Ovary (tissue), 7 donors: ENCODE measurements at regions not wholly inside any gene's neighbourhood (a gene's known extent, or its start where the extent isn't known, plus 50 kb on each side); places are given as distances from the start of the nearest gene placed in this dataset.

Source experiments
- DNase-seq, 5 donors: peaks; one replicate each; pipeline ENCODE4 v3.0.0-alpha.2; 2019 to 2020
- H3K27ac ChIP-seq, 2 donors: fragments of 200-600 bp; one replicate each; pipeline versions ENCODE4 v1.5.1 to v1.8.0; 2019 to 2022
- H3K27me3 ChIP-seq: fragments of 200-600 bp; one replicate; pipeline ENCODE4 v1.8.0; 2022
- H3K36me3 ChIP-seq: fragments of 200-600 bp; sonication (generic); one replicate; pipeline ENCODE4 v1.5.1; 2019
- H3K4me1 ChIP-seq: one replicate; pipeline ENCODE4 v1.8.1; 2013; ENCODE audit warnings: mild to moderate bottlenecking, moderate library complexity; ENCODE audit not compliant: insufficient read depth
- H3K4me3 ChIP-seq: fragments of 200-600 bp; sonication (generic); one replicate; pipeline ENCODE4 v1.5.1; 2017
- H3K9me3 ChIP-seq, 2 donors: fragments of 200-600 bp in 1 of 2; sonication (generic) in 1 of 2; one replicate each; pipeline versions ENCODE4 v1.5.1 to v1.8.1; 2013 to 2019; ENCODE audit warnings: mild to moderate bottlenecking in 1 of 2, moderate library complexity in 1 of 2
- EP300 ChIP-seq: sonication (generic); formaldehyde crosslinking; IDR thresholded peaks from one replicate; pipeline ENCODE4 v1.6.1; 2017; ENCODE audit warnings: antibody characterized with exemption
- POLR2A ChIP-seq: fragments of 450-650 bp; IDR thresholded peaks from one replicate; pipeline ENCODE4 v1.6.1; 2017; ENCODE audit warnings: antibody characterized with exemption, mild to moderate bottlenecking, moderate library complexity
- WGBS, 3 donors: extraction: QIAGEN DNeasy Blood & Tissue Kit in 1 of 3; methylation state at CpG; one replicate each; pipeline versions ENCODE4 v1.1.5 to v1.1.7; 2013 to 2017; 5-methylcytosine and 5-hydroxymethylcytosine counted together
- intact Hi-C, 4 donors: fragments of 100-400 bp; cut with DNase I; formaldehyde crosslinking; loops; one replicate each; pipeline versions ENCODE4 v1.11.0 to v1.15.1; 2022 to 2023
- TF ChIP-seq, protein P1 (sequence below), 3 donors: fragments of 450-650 bp in 2 of 3; fragments of 200-600 bp in 1 of 3; IDR thresholded peaks; one replicate each; pipeline versions ENCODE4 v1.5.1 to v1.8.0; 2016 to 2022; ENCODE audit warnings: antibody characterized with exemption in 3 of 3, mild to moderate bottlenecking in 1 of 3
- donor health status: DM: no; HTN: no; CAD: no; lungs with moderate emphysema.
- donor health status: DM: no; HTN: no; CAD: no.
- donor health status: Bipolar disorder and iron deficiency.
- donor health status: DM: no; HTN: no; CAD: no.
- donor health status: DM: yes; HTN: yes; CAD: no.

DNA sequence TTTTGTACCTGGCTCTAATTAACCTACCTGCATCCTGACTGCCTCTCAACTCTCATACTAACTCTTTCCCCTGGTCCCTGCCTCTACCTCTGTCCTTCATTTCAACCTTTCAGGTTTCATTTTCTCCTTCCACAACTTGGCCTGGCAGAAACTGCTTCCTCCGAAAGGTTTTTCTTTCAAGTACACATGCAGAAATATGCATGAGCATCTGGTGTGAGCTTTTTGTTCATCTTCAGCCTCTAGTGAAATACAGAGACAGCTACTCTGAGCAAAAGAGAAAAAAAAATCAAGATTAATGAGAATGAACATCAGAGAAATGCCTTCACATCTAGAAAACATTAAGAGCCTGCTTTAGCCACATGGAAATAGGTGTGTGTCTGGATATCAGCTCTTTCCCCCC, 297.9 kb upstream of the PCSK5 start:
- 89 to 92% (median 91%) methylated on average over 1 of the region's 1 CpG for WGBS, 3 donors
- Histone ChIP-seq H3K27ac (no peak overlapping the region), H3K27me3 (no peaks in the 10 kb centered on the region), H3K9me3 (no peaks in the 10 kb centered on the region), H3K36me3 (no peaks in the 10 kb centered on the region), H3K4me3 (no peak overlapping the region), H3K4me1 (no peaks in the 10 kb centered on the region)
- intact Hi-C loops, result no loop called here
- no peak for TF ChIP-seq POLR2A
- TF ChIP-seq, protein P1, sequence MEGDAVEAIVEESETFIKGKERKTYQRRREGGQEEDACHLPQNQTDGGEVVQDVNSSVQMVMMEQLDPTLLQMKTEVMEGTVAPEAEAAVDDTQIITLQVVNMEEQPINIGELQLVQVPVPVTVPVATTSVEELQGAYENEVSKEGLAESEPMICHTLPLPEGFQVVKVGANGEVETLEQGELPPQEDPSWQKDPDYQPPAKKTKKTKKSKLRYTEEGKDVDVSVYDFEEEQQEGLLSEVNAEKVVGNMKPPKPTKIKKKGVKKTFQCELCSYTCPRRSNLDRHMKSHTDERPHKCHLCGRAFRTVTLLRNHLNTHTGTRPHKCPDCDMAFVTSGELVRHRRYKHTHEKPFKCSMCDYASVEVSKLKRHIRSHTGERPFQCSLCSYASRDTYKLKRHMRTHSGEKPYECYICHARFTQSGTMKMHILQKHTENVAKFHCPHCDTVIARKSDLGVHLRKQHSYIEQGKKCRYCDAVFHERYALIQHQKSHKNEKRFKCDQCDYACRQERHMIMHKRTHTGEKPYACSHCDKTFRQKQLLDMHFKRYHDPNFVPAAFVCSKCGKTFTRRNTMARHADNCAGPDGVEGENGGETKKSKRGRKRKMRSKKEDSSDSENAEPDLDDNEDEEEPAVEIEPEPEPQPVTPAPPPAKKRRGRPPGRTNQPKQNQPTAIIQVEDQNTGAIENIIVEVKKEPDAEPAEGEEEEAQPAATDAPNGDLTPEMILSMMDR (IDR thresholded peaks at IDR 0.05), result no peak
- no peak for DNase-seq

DNA sequence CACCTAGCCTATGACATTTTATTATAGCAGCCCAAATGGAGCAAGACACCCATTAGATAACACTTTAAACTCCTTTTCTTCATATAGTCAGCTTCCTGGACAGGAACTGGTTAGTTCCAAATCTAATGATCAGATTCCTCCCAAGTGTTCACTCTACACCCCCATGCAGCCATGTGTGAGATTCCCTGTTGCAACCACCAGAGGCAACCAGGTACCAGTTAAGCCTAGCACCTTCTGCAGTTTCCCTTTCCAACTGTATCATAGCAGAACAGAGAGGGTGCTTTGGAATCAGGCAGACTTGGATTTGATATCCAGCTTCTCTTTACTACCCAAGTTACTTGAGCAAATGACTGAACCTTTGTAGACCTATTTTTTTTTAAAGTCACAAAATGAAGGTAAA, 296.6 kb upstream of the PCSK5 start:
- H3K27me3 ChIP-seq, result no peaks in the 10 kb centered on the region
- intact Hi-C loops, result no loop called here
- DNase-seq, result no peak
- no peaks in the 10 kb centered on the region for H3K4me1 ChIP-seq
- H3K27ac ChIP-seq, result no peak overlapping the region
- H3K4me3 ChIP-seq, result no peak overlapping the region
- no peaks in the 10 kb centered on the region for H3K9me3 ChIP-seq
- TF ChIP-seq, protein P1 (IDR thresholded peaks at IDR 0.05), result no peak
- TF ChIP-seq POLR2A (no peak), EP300 (no peak)
- no peaks in the 10 kb centered on the region for H3K36me3 ChIP-seq

DNA sequence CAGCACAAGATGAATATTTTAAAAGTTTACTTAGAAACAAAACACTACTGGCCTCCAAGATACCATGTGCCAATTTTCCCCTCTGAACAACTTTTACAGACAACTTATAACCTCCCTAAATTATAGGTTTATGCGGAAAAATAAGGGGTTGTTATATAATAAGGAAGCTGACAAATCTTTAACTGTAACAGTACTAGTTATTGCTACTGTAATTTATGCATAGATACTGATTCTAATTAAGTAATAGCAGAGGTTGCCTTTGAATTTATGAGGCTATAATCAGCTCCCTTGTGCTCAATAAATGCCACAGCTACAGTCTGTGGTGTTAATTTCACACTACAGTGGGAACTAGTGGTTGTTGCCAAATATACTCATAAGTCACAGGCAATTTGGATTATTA, 291.3 kb upstream of the PCSK5 start:
- Histone ChIP-seq H3K9me3 (no peaks in the 10 kb centered on the region), H3K4me3 (no peak overlapping the region), H3K36me3 (no peaks in the 10 kb centered on the region), H3K27me3 (no peaks in the 10 kb centered on the region), H3K4me1 (no peaks in the 10 kb centered on the region), H3K27ac (no peak overlapping the region)
- TF ChIP-seq, protein P1 (IDR thresholded peaks at IDR 0.05), result no peak
- no peak for TF ChIP-seq EP300
- no peak for TF ChIP-seq POLR2A
- intact Hi-C loops, result no loop called here
- WGBS, 3 donors, result 7 to 45% (median 35%) methylated on average over 1 of the region's 1 CpG
- DNase-seq, result no peak

DNA sequence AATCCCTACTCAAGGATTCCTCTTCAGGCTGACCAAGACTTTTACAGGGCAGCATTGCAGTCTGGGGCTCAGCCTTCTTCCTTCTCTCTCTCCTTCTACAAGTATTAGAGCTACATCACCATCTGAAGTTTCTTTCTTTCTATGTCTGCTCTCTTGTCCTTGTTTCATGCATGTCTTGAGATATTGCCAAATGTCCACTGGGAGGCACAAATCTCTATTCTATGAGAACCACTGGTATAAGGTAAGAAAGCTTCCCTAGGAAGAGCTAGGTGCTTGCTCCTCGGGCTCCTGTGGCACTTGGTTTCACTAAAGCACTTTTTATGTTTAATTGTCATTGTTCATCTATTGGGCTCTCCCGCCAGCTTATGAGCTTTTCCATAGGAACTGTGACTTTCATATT, 289.2 kb upstream of the PCSK5 start:
- H3K9me3 ChIP-seq, result no peaks in the 10 kb centered on the region
- intact Hi-C loops, result no loop called here
- no peak for DNase-seq
- no peaks in the 10 kb centered on the region for H3K4me1 ChIP-seq
- TF ChIP-seq, protein P1 (IDR thresholded peaks at IDR 0.05), result no peak
- TF ChIP-seq POLR2A (no peak), EP300 (no peak)
- no peak overlapping the region for H3K27ac ChIP-seq
- H3K36me3 ChIP-seq, result no peaks in the 10 kb centered on the region
- no peak overlapping the region for H3K4me3 ChIP-seq
- WGBS, 3 donors, result 95 to 97% (median 95%) methylated on average over 2 of the region's 2 CpGs
- H3K27me3 ChIP-seq, result no peaks in the 10 kb centered on the region

DNA sequence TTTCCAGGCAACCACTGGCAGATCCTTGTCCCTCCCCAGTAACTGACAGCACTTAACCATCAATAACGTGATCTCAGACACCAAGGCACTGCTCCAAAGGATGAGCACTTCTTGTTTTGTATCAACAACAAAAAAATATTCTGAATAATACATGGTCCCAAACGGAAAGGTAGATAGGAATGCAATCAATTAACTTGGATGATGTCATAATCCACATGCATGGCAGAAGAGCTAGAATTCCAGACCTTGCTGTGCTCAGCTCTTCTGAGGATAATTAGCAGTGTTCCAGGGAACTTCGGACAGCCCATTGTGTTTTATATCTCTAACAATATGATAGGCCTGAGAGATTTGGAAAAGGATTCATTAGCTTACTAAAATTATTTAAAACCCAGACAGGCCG, 288.4 kb upstream of the PCSK5 start:
- H3K27ac ChIP-seq, result no peak overlapping the region
- WGBS, 3 donors, result 76 to 86% (median 81%) methylated on average over 4 of the region's 4 CpGs
- H3K4me3 ChIP-seq, result no peak overlapping the region
- intact Hi-C loops, result no loop called here
- H3K36me3 ChIP-seq, result no peaks in the 10 kb centered on the region
- no peaks in the 10 kb centered on the region for H3K9me3 ChIP-seq
- H3K27me3 ChIP-seq, result no peaks in the 10 kb centered on the region
- DNase-seq, result no peak
- H3K4me1 ChIP-seq, result no peaks in the 10 kb centered on the region
- TF ChIP-seq EP300, result no peak
- TF ChIP-seq, protein P1 (IDR thresholded peaks at IDR 0.05), result no peak
- TF ChIP-seq POLR2A, result no peak
